ENCODE measurements at regions not wholly inside any gene's neighbourhood (a gene's known extent, or its start where the extent isn't known, plus 50 kb on each side); places are given as distances from the start of the nearest gene placed in this dataset.

GRCh38 chr3:102085431-102086176 is 236.3 kb downstream of the NFKBIZ start:
- Mint-ChIP-seq H3K9me3 (no peaks in the 10 kb centered on the region), H3K36me3 (ENCODE audit: low read depth) (no peaks in the 10 kb centered on the region), H3K4me1 (peaks cover 14% of the 10 kb centered on the region), H3K27ac (ENCODE audit: unreplicated experiment) (no peak overlapping the region), H3K27me3 (ENCODE audit: low read depth) (no peaks in the 10 kb centered on the region), H3K4me3 (no peak overlapping the region)
- TF ChIP-seq CTCF (conservative IDR thresholded peaks at IDR 0.05), result no peak
- DNase-seq (ENCODE audit: low read depth, low spot score), result no peak

- no peaks in the 10 kb centered on the region for H3K9me3 Mint-ChIP-seq
- DNase-seq (ENCODE audit: low read depth, low spot score), result no peak
- H3K27me3 Mint-ChIP-seq (ENCODE audit: low read depth), result no peaks in the 10 kb centered on the region
- no peak for TF ChIP-seq CTCF (conservative IDR thresholded peaks at IDR 0.05)
- H3K36me3 Mint-ChIP-seq (ENCODE audit: low read depth), result no peaks in the 10 kb centered on the region
- no peak overlapping the region for H3K4me3 Mint-ChIP-seq
- peaks cover 18% of the 10 kb centered on the region for H3K4me1 Mint-ChIP-seq
- no peak overlapping the region for H3K27ac Mint-ChIP-seq (ENCODE audit: unreplicated experiment)
These were observed 237.9 kb downstream of the NFKBIZ start for GRCh38 chr3:102087236-102087635.

- no peak for DNase-seq (ENCODE audit: low read depth, low spot score)
- Mint-ChIP-seq H3K4me1 (peaks cover 18% of the 10 kb centered on the region), H3K4me3 (no peak overlapping the region), H3K27me3 (ENCODE audit: low read depth) (no peaks in the 10 kb centered on the region), H3K27ac (ENCODE audit: unreplicated experiment) (no peak overlapping the region), H3K36me3 (ENCODE audit: low read depth) (no peaks in the 10 kb centered on the region), H3K9me3 (no peaks in the 10 kb centered on the region)
- TF ChIP-seq CTCF (conservative IDR thresholded peaks at IDR 0.05), result no peak
These were observed 239.9 kb downstream of the NFKBIZ start for GRCh38 chr3:102089239-102089638.

- H3K4me3 Mint-ChIP-seq, result no peak overlapping the region
- TF ChIP-seq CTCF (conservative IDR thresholded peaks at IDR 0.05), result no peak
- H3K9me3 Mint-ChIP-seq, result no peaks in the 10 kb centered on the region
- no peaks in the 10 kb centered on the region for H3K36me3 Mint-ChIP-seq (ENCODE audit: low read depth)
- DNase-seq (ENCODE audit: low read depth, low spot score), result no peak
- H3K27me3 Mint-ChIP-seq (ENCODE audit: low read depth), result no peaks in the 10 kb centered on the region
- no peak overlapping the region for H3K27ac Mint-ChIP-seq (ENCODE audit: unreplicated experiment)
- peaks cover 18% of the 10 kb centered on the region for H3K4me1 Mint-ChIP-seq
These were observed 240.8 kb downstream of the NFKBIZ start for GRCh38 chr3:102089904-102090720.

GRCh38 chr3:102090721-102091045 is 241.4 kb downstream of the NFKBIZ start:
- Mint-ChIP-seq H3K27ac (ENCODE audit: unreplicated experiment) (no peak overlapping the region), H3K27me3 (ENCODE audit: low read depth) (no peaks in the 10 kb centered on the region), H3K4me3 (no peak overlapping the region), H3K36me3 (ENCODE audit: low read depth) (no peaks in the 10 kb centered on the region), H3K9me3 (no peaks in the 10 kb centered on the region), H3K4me1 (peaks cover 18% of the 10 kb centered on the region)
- no peak for TF ChIP-seq CTCF (conservative IDR thresholded peaks at IDR 0.05)
- DNase-seq (ENCODE audit: low read depth, low spot score), result no peak

Measured in neural crest cell (in vitro differentiated cells).